HG03196 (cell line): ENCODE measurements at regions not wholly inside any gene's neighbourhood (a gene's known extent, or its start where the extent isn't known, plus 50 kb on each side); places are given as distances from the start of the nearest gene placed in this dataset.
"Not testable (repeated sequence)": the region's sequence is repeated elsewhere in the genome, so short reads cannot be mapped to it uniquely, and the experiment has no call there.

Experiments
- ATAC-seq: cut with Tn5 transposase; IDR thresholded peaks from one replicate; pipeline ENCODE4 v1.9.1; 2021; ENCODE audit not compliant: unreplicated experiment

- peak; percentile 66 for ATAC-seq
These were observed 2327.3 kb upstream of the TPTE start for GRCh38 chr21:8194042-8194441.

GRCh38 chr21:8197377-8198027 lies 2323.9 kb upstream of the TPTE start:
- ATAC-seq: peak; percentile 55

- not testable (repeated sequence) for ATAC-seq
These were observed 2316.1 kb upstream of the TPTE start for GRCh38 chr21:8205094-8205891.

GRCh38 chr21:8205892-8206188 lies 2315.5 kb upstream of the TPTE start:
- not testable (repeated sequence) for ATAC-seq

GRCh38 chr21:8212986-8213550 lies 2308.3 kb upstream of the TPTE start:
- ATAC-seq: not testable (repeated sequence)

- not testable (repeated sequence) for ATAC-seq
These were observed 2306.8 kb upstream of the TPTE start for GRCh38 chr21:8214539-8214938.

GRCh38 chr21:8229366-8230150 lies 2291.8 kb upstream of the TPTE start:
- peak; percentile 27 for ATAC-seq

GRCh38 chr21:8231252-8231651 lies 2290.1 kb upstream of the TPTE start:
- ATAC-seq: not testable (repeated sequence)

- ATAC-seq: not testable (repeated sequence)
These were observed 2288.4 kb upstream of the TPTE start for GRCh38 chr21:8233000-8233399.

- not testable (repeated sequence) for ATAC-seq
These were observed 2287.3 kb upstream of the TPTE start for GRCh38 chr21:8234059-8234458.

GRCh38 chr21:8244723-8245641 lies 2276.4 kb upstream of the TPTE start:
- ATAC-seq: peak; percentile 45

GRCh38 chr21:8245642-8246402 lies 2275.6 kb upstream of the TPTE start:
- peak; percentile 83 for ATAC-seq

GRCh38 chr21:8251701-8252100 lies 2269.7 kb upstream of the TPTE start:
- not testable (repeated sequence) for ATAC-seq

GRCh38 chr21:8255094-8255493 lies 2266.3 kb upstream of the TPTE start:
- not testable (repeated sequence) for ATAC-seq

GRCh38 chr21:8257083-8257799 lies 2264.1 kb upstream of the TPTE start:
- ATAC-seq: not testable (repeated sequence)

- ATAC-seq: not testable (repeated sequence)
These were observed 2261.2 kb upstream of the TPTE start for GRCh38 chr21:8260065-8260627.
